ENCODE measurements at regions not wholly inside any gene's neighbourhood (a gene's known extent, or its start where the extent isn't known, plus 50 kb on each side); places are given as distances from the start of the nearest gene placed in this dataset.

DNA sequence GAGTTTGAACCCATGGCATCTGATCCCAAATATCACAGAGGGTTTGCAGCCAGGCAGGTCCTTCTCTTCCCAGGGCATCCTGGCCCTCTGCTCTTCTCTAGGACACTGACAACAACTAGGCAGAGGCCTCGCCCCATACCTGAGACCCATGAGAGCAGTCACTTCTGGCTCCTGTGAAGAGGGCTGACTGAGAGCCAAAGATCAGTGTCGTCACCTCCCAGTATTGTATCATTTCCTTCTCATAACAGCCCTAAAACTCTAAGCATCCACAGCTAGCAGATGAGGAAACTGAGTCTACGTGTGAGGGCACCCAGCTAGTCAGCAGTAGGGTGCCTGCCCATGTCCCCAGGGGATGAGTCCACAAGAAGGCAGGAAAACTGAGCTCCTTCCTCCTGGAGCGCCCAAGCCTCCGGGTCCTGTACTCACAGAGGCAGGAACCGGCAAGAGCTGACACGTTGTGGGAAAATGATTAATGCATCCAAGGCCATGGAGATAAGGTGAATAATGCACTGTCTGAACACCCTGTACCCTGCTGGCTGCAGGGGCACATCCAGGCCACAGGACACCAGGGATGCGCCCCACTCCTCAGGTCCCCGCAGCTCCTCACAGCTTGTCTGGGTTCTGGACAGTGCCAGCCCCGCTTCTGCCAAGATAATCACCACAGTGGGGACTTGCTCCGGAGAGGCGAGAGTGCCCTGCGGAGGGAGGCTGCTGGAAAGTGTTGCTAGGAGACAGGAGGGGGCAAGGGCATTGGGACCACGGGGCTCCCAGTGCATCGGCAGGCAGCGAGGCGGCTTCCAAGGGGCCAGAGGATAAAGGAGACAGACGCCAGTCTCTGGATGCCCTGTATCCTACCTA is 340.0 kb downstream of the NPHP4 start:
- CTCF ChIA-PET = interaction anchor here (1.6 kb wide), 1 partner anchor 93 kb away, joined by 4 read pairs; no protein-coding TSS in a partner anchor
- TF ChIP-seq, protein P1, sequence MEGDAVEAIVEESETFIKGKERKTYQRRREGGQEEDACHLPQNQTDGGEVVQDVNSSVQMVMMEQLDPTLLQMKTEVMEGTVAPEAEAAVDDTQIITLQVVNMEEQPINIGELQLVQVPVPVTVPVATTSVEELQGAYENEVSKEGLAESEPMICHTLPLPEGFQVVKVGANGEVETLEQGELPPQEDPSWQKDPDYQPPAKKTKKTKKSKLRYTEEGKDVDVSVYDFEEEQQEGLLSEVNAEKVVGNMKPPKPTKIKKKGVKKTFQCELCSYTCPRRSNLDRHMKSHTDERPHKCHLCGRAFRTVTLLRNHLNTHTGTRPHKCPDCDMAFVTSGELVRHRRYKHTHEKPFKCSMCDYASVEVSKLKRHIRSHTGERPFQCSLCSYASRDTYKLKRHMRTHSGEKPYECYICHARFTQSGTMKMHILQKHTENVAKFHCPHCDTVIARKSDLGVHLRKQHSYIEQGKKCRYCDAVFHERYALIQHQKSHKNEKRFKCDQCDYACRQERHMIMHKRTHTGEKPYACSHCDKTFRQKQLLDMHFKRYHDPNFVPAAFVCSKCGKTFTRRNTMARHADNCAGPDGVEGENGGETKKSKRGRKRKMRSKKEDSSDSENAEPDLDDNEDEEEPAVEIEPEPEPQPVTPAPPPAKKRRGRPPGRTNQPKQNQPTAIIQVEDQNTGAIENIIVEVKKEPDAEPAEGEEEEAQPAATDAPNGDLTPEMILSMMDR (IDR thresholded peaks at IDR 0.05) = no peak
- ATAC-seq = no peak
- Mint-ChIP-seq H3K36me3 (ENCODE audit: low read depth) (no peaks in the 10 kb centered on the region), H3K27ac (no peak overlapping the region), H3K9me3 (peaks cover 2% of the 10 kb centered on the region), H3K4me3 (no peak overlapping the region), H3K4me1 (ENCODE audit: low read depth) (peaks cover 8% of the 10 kb centered on the region), H3K27me3 (peaks cover 2% of the 10 kb centered on the region)
- intact Hi-C loops (cut with micrococcal nuclease) = no loop called here
- no peak for DNase-seq
- POLR2A ChIA-PET = no interaction called here

DNA sequence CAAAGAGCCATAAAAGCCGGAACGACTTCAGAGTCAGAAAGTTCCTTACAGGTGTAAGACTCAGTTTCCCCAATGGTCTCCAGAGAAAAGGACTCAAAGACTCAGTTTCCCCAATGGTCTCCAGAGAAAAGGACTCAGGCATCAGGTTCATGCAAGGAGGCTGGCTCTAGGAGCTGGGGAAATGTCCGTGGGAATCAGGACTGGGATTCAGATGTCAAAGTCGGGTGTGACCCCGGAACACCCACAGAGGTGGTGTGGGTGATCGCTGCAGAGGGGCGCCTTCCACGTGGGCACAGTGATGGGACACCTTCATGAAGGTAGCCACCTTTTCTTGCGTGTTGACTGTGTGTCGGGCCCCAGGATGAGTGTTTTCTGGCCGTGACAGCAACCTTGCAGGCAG is 340.8 kb downstream of the NPHP4 start:
- no peaks in the 10 kb centered on the region for H3K36me3 Mint-ChIP-seq (ENCODE audit: low read depth)
- H3K9me3 Mint-ChIP-seq = peaks cover 2% of the 10 kb centered on the region
- H3K27ac Mint-ChIP-seq = no peak overlapping the region
- peaks cover 8% of the 10 kb centered on the region for H3K4me1 Mint-ChIP-seq (ENCODE audit: low read depth)
- ChIA-PET CTCF (interaction anchor here (1.6 kb wide), 1 partner anchor 94 kb away, joined by 4 read pairs; no protein-coding TSS in a partner anchor), POLR2A (no interaction called here)
- H3K27me3 Mint-ChIP-seq = peaks cover 2% of the 10 kb centered on the region
- TF ChIP-seq, protein P1 (IDR thresholded peaks at IDR 0.05) = no peak
- DNase-seq (no peak), ATAC-seq (no peak)
- H3K4me3 Mint-ChIP-seq = no peak overlapping the region
- intact Hi-C loops (cut with micrococcal nuclease) = no loop called here

DNA sequence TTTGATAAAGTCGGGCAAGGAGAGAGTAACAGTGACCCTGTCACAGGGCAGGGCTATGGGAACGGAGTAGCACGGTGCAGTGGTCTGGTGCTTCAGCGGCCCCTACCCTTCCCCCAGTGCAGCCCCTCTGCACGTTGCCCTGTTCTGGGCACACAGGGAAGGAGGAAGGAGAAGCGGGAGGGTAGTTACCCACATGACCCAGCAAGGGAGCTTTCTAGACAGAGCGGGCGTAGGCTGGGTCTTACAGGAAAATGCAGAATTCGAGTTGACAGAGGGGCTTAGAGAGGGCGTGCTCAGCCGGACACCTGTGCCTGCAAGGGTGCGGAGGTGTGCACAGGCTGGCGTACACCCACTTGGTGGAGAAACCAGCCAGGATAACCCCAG is 341.2 kb downstream of the NPHP4 start:
- TF ChIP-seq, protein P1 (IDR thresholded peaks at IDR 0.05) = no peak
- ATAC-seq (no peak), DNase-seq (no peak)
- ChIA-PET POLR2A (no interaction called here), CTCF (interaction anchor here (1.6 kb wide), 1 partner anchor 94 kb away, joined by 4 read pairs; no protein-coding TSS in a partner anchor)
- Mint-ChIP-seq H3K4me3 (no peak overlapping the region), H3K4me1 (ENCODE audit: low read depth) (peaks cover 8% of the 10 kb centered on the region), H3K27me3 (peaks cover 2% of the 10 kb centered on the region), H3K36me3 (ENCODE audit: low read depth) (no peaks in the 10 kb centered on the region), H3K9me3 (peaks cover 2% of the 10 kb centered on the region), H3K27ac (no peak overlapping the region)
- intact Hi-C loops (cut with micrococcal nuclease) = no loop called here

DNA sequence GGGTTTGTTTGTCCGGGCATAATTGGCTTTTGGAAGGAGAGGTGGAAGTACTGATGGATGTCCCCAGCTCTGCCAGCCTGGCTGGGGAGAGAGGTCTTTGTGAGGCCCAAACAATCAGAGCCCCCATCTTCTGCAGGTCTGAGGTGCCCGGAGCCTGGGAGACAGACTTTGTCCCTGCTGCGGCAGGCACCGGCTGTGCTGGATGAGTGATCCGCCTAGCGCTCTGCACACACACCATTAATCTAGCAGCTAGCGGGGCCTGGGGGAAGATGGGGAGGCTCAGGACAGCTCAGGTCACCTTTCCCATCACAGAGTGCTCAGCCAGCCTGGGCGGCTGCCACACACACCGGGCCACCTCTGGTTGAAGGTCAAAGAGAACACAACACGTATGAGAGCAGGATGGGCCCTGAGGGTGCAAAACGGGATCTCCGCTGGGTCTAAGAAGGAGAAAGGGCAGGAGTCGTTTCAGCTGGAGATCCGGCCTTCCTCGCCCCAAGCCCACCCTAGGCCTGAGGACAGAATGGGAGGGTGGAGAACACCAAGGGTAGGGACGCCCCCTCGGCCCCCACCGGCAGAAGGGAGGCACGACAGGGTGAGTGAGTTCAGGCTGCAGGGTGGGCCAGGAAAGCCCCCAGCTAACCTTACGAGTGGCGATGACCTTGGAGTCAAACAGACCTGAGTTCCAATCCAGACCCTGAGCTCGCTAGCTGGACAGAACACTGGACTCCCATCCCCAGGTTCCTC is 341.8 kb downstream of the NPHP4 start:
- DNase-seq = no peak

More for the DNA sequence above, 341.8 kb downstream of the NPHP4 start:
- H3K27ac Mint-ChIP-seq = no peak overlapping the region
- peaks cover 2% of the 10 kb centered on the region for H3K27me3 Mint-ChIP-seq
- H3K4me3 Mint-ChIP-seq = no peak overlapping the region
- H3K36me3 Mint-ChIP-seq (ENCODE audit: low read depth) = no peaks in the 10 kb centered on the region
- CTCF ChIA-PET = no interaction called here
- H3K9me3 Mint-ChIP-seq = peaks cover 3% of the 10 kb centered on the region
- POLR2A ChIA-PET = no interaction called here
- ATAC-seq = no peak
- TF ChIP-seq, protein P1 (IDR thresholded peaks at IDR 0.05) = no peak
- peaks cover 8% of the 10 kb centered on the region for H3K4me1 Mint-ChIP-seq (ENCODE audit: low read depth)
- intact Hi-C loops (cut with micrococcal nuclease) = no loop called here

Measured in activated CD8-positive, alpha-beta T cell treated with anti-CD3 and anti-CD28 coated beads for 36 hours (primary cell).